H1 (cell line): ENCODE measurements at regions not wholly inside any gene's neighbourhood (a gene's known extent, or its start where the extent isn't known, plus 50 kb on each side); places are given as distances from the start of the nearest gene placed in this dataset.
"Not testable (repeated sequence)": the region's sequence is repeated elsewhere in the genome, so short reads cannot be mapped to it uniquely, and the experiment has no call there.

Experiments
- CTCF ChIA-PET: fragments of 300-600 bp; sonication (Branson Sonifier 250); formaldehyde crosslinking; loops from one replicate; lab custom pipeline; 2021; ENCODE audit not compliant: partially characterized antibody; lab: Charles Lee
- POLR2A ChIA-PET: fragments of 300-600 bp; sonication (Branson Sonifier 250); formaldehyde crosslinking; loops from one replicate; lab custom pipeline; 2021; ENCODE audit warnings: inconsistent platforms; ENCODE audit not compliant: partially characterized antibody; lab: Charles Lee
- DNase-seq, 2 experiments: peaks; one replicate each; pipeline versions ENCODE4 v3.0.0 to v3.0.0-alpha.2; 2010 to 2022; ENCODE audit warnings: low spot score in 2 of 2, low read depth in 1 of 2, mixed read lengths in 1 of 2
- FAIRE-seq: peaks from 2 replicates; lab custom pipeline; 2011; peaks lifted over from hg19 to GRCh38; lab: Jason Lieb, UNC
- H2AFZ ChIP-seq: 2 replicates; pipeline ENCODE4 v1.8.1; 2012; ENCODE audit warnings: low read length, inconsistent platforms
- H2AK5ac ChIP-seq: 2 replicates; pipeline ENCODE4 v1.6.1; 2013; ENCODE audit warnings: low read depth, low read length
- H2BK120ac ChIP-seq: replicated peaks from 2 replicates; pipeline ENCODE3; 2013; ENCODE audit warnings: low read depth, low read length, inconsistent platforms
- H2BK12ac ChIP-seq: 2 replicates; pipeline ENCODE4 v1.6.1; 2013; ENCODE audit warnings: low read depth, low read length
- H2BK15ac ChIP-seq: 2 replicates; pipeline ENCODE4 v1.6.1; 2013; ENCODE audit warnings: low read length
- H2BK20ac ChIP-seq: 2 replicates; pipeline ENCODE4 v1.6.1; 2013; ENCODE audit warnings: low read length
- H2BK5ac ChIP-seq: 2 replicates; pipeline ENCODE4 v1.6.1; 2013; ENCODE audit warnings: low read depth, low read length
- H3K14ac ChIP-seq: 2 replicates; pipeline ENCODE4 v1.6.1; 2013; ENCODE audit warnings: inconsistent platforms; ENCODE audit not compliant: insufficient read length
- H3K18ac ChIP-seq: 2 replicates; pipeline ENCODE4 v1.6.1; 2013; ENCODE audit warnings: low read length; ENCODE audit errors: extremely low read depth
- H3K23ac ChIP-seq: 2 replicates; pipeline ENCODE4 v1.6.1; 2013; ENCODE audit warnings: inconsistent platforms; ENCODE audit not compliant: insufficient read length
- H3K23me2 ChIP-seq: 2 replicates; pipeline ENCODE4 v1.6.1; 2013; ENCODE audit warnings: low read depth, low read length
- H3K27ac ChIP-seq: 2 replicates; pipeline ENCODE4 v1.6.1; 2011; ENCODE audit warnings: low read depth, low read length, inconsistent platforms
- H3K27me3 ChIP-seq, 4 experiments: replicated peaks in 1 of 4; 1 replicate in 1 of 4; 2 replicates in 3 of 4; pipeline versions ENCODE4 v1.6.1 to v1.8.1; 2011 to 2013; ENCODE audit warnings: low read length in 3 of 4, mild to moderate bottlenecking in 3 of 4, inconsistent platforms in 2 of 4, mixed read lengths in 2 of 4, moderate library complexity in 1 of 4; ENCODE audit not compliant: control insufficient read depth in 3 of 4, insufficient read depth in 3 of 4; ENCODE audit errors: extremely low read depth in 1 of 4
- H3K36me3 ChIP-seq, 4 experiments: 2 replicates each; pipeline versions ENCODE4 v1.6.1 to v1.8.1; 2011 to 2013; ENCODE audit warnings: mild to moderate bottlenecking in 4 of 4, low read length in 3 of 4, moderate library complexity in 2 of 4, control low read depth in 1 of 4, inconsistent platforms in 1 of 4; ENCODE audit not compliant: insufficient read depth in 4 of 4, control insufficient read depth in 2 of 4
- H3K4ac ChIP-seq: replicated peaks from 2 replicates; pipeline ENCODE3; 2013; ENCODE audit warnings: low read length, low read depth, mixed read lengths, inconsistent platforms; ENCODE audit not compliant: insufficient read length
- H3K4me1 ChIP-seq, 4 experiments: replicated peaks in 1 of 4; 1 replicate in 1 of 4; 2 replicates in 3 of 4; pipeline versions ENCODE4 v1.6.1 to v1.8.1; 2011 to 2013; ENCODE audit warnings: low read length in 3 of 4, inconsistent platforms in 2 of 4, mixed read lengths in 1 of 4; ENCODE audit not compliant: insufficient read depth in 4 of 4, control insufficient read depth in 3 of 4
- H3K4me2 ChIP-seq, 2 experiments: 2 replicates each; pipeline versions ENCODE4 v1.6.1 to v1.8.1; 2011 to 2013; ENCODE audit warnings: low read depth in 2 of 2, low read length in 2 of 2, control low read depth in 1 of 2, inconsistent platforms in 1 of 2, mild to moderate bottlenecking in 1 of 2; ENCODE audit not compliant: insufficient read depth in 1 of 2
- H3K4me3 ChIP-seq, 4 experiments: fragments of 200-600, 300-600 bp in 1 of 4; sonication (generic), shearing (Covaris generic), sonication (Bioruptor Twin) in 1 of 4; 2 replicates each; pipeline versions ENCODE4 v1.5.1 to v1.8.1; 2011 to 2016; ENCODE audit warnings: low read length in 4 of 4, low read depth in 3 of 4, control low read depth in 2 of 4, inconsistent platforms in 2 of 4, mild to moderate bottlenecking in 2 of 4, mixed read lengths in 1 of 4, moderate library complexity in 1 of 4; ENCODE audit not compliant: insufficient read depth in 2 of 4; ENCODE audit errors: extremely low read depth in 1 of 4
- H3K56ac ChIP-seq: replicated peaks from 2 replicates; pipeline ENCODE3; 2013; ENCODE audit warnings: low read depth, mild to moderate bottlenecking, mixed read lengths, low read length, inconsistent platforms; ENCODE audit not compliant: insufficient read length
- H3K79me1 ChIP-seq: 2 replicates; pipeline ENCODE4 v1.6.1; 2013; ENCODE audit warnings: low read depth, low read length, control low read depth
- H3K79me2 ChIP-seq, 2 experiments: 2 replicates each; pipeline versions ENCODE4 v1.6.1 to v1.8.1; 2012 to 2013; ENCODE audit warnings: low read length in 2 of 2, mild to moderate bottlenecking in 2 of 2, inconsistent platforms in 1 of 2; ENCODE audit not compliant: insufficient read depth in 2 of 2, control insufficient read depth in 1 of 2
- H3K9ac ChIP-seq, 4 experiments: replicated peaks in 1 of 4; 1 replicate in 1 of 4; 2 replicates in 3 of 4; pipeline versions ENCODE4 v1.6.1 to v1.8.1; 2011 to 2013; ENCODE audit warnings: low read depth in 3 of 4, low read length in 3 of 4, control low read depth in 2 of 4, mild to moderate bottlenecking in 2 of 4, moderate library complexity in 2 of 4, inconsistent platforms in 1 of 4; ENCODE audit errors: extremely low read depth in 1 of 4
- H3K9me3 ChIP-seq, 2 experiments: 2 replicates each; pipeline versions ENCODE4 v1.6.1 to v1.8.1; 2012 to 2013; ENCODE audit warnings: mild to moderate bottlenecking in 2 of 2, moderate library complexity in 2 of 2, control low read depth in 1 of 2, inconsistent platforms in 1 of 2, low read depth in 1 of 2, low read length in 1 of 2, mixed read lengths in 1 of 2; ENCODE audit not compliant: insufficient read depth in 2 of 2
- H4K20me1 ChIP-seq, 2 experiments: replicated peaks in 1 of 2; 2 replicates each; pipeline versions ENCODE3 to v1.8.1; 2011 to 2013; ENCODE audit warnings: inconsistent platforms in 2 of 2, low read length in 2 of 2, mild to moderate bottlenecking in 1 of 2; ENCODE audit not compliant: insufficient read depth in 2 of 2, control insufficient read depth in 1 of 2
- H4K5ac ChIP-seq: 2 replicates; pipeline ENCODE4 v1.6.1; 2013; ENCODE audit warnings: low read length, low read depth, mixed read lengths, inconsistent platforms; ENCODE audit not compliant: insufficient read length
- H4K8ac ChIP-seq: 2 replicates; pipeline ENCODE4 v1.8.0; 2013; ENCODE audit warnings: mild to moderate bottlenecking, moderate library complexity, low read length, inconsistent platforms; ENCODE audit not compliant: insufficient read depth; ENCODE audit errors: extremely low read depth
- H4K91ac ChIP-seq: replicated peaks from 2 replicates; pipeline ENCODE3; 2013; ENCODE audit warnings: low read length, mixed read lengths, inconsistent platforms; ENCODE audit not compliant: insufficient read length
- WGBS, 2 experiments: shearing (Covaris generic) in 1 of 2; methylation state at CpG; one replicate each; pipeline versions ENCODE4 v1.1.6 to v1.1.7; 2013 to 2015; ENCODE audit warnings: low lambda C conversion rate in 2 of 2, mixed read lengths in 2 of 2, inconsistent platforms in 1 of 2, low coverage in 1 of 2, missing lambda C conversion rate in 1 of 2; ENCODE audit not compliant: insufficient replicate concordance in 2 of 2, insufficient coverage in 1 of 2, insufficient read length in 1 of 2; ENCODE audit errors: extremely low coverage in 1 of 2, missing lambda C conversion rate in 1 of 2; 5-methylcytosine and 5-hydroxymethylcytosine counted together

GRCh38 chr22:16404639-16405038 is 188.0 kb downstream of the CCT8L2 start:
- H3K27me3 ChIP-seq, DNase-seq, H3K23ac ChIP-seq, H3K27ac ChIP-seq, H2AFZ ChIP-seq, H3K56ac ChIP-seq, H3K4ac ChIP-seq, H3K4me3 ChIP-seq, FAIRE-seq, H3K4me2 ChIP-seq, H3K79me2 ChIP-seq, H2BK12ac ChIP-seq, H3K9ac ChIP-seq, H2AK5ac ChIP-seq, H2BK5ac ChIP-seq, H4K5ac ChIP-seq, H2BK15ac ChIP-seq, H3K23me2 ChIP-seq, H2BK20ac ChIP-seq, H2BK120ac ChIP-seq, H3K18ac ChIP-seq, H4K91ac ChIP-seq, H3K14ac ChIP-seq, POLR2A ChIA-PET, H3K79me1 ChIP-seq, CTCF ChIA-PET, H3K36me3 ChIP-seq, H4K20me1 ChIP-seq, H3K4me1 ChIP-seq, H4K8ac ChIP-seq: not testable (repeated sequence)
- H3K9me3 ChIP-seq, result peaks cover 7 to 21% of the 10 kb centered on the region in 2 experiments; a peak in 3 of 4 replicates
- 80% methylated on average over 6 of the region's 7 CpGs; no CpG with 5 or more reads in 1 of the 2 experiments for WGBS, 2 experiments

- H3K9me3 ChIP-seq, result peaks cover 7 to 21% of the 10 kb centered on the region in 2 experiments; a peak in 3 of 4 replicates
- H4K91ac ChIP-seq, FAIRE-seq, H4K5ac ChIP-seq, CTCF ChIA-PET, H3K14ac ChIP-seq, DNase-seq, H2BK120ac ChIP-seq, H3K4ac ChIP-seq, H3K36me3 ChIP-seq, H3K79me1 ChIP-seq, POLR2A ChIA-PET, H3K4me1 ChIP-seq, H3K56ac ChIP-seq, H2AFZ ChIP-seq, H3K18ac ChIP-seq, H4K20me1 ChIP-seq, H3K27me3 ChIP-seq, H3K4me3 ChIP-seq, H2BK15ac ChIP-seq, H3K27ac ChIP-seq, H4K8ac ChIP-seq, H3K4me2 ChIP-seq, H3K23ac ChIP-seq, H3K9ac ChIP-seq, H3K79me2 ChIP-seq, H3K23me2 ChIP-seq, H2BK12ac ChIP-seq, H2BK5ac ChIP-seq, H2AK5ac ChIP-seq, H2BK20ac ChIP-seq: not testable (repeated sequence)
- WGBS, 2 experiments, result 76% methylated on average over 19 of the region's 20 CpGs; no CpG with 5 or more reads in 1 of the 2 experiments
These were observed 188.9 kb downstream of the CCT8L2 start for GRCh38 chr22:16403661-16404060.
